HG03342 (cell line): ENCODE measurements at regions not wholly inside any gene's neighbourhood (a gene's known extent, or its start where the extent isn't known, plus 50 kb on each side); places are given as distances from the start of the nearest gene placed in this dataset.

Experiments used
- ATAC-seq: cut with Tn5 transposase; IDR thresholded peaks from one replicate; pipeline ENCODE4 v1.9.1; 2021; ENCODE audit warnings: mild to moderate bottlenecking, moderate library complexity; ENCODE audit not compliant: unreplicated experiment

- ATAC-seq: no peak
Measured at GRCh38 chr5:164728733-164729132, 1223.3 kb downstream of the MAT2B start.

- no peak for ATAC-seq
Measured at GRCh38 chr5:164735334-164735733, 1229.9 kb downstream of the MAT2B start.

GRCh38 chr5:164741376-164741775 is 1236.0 kb downstream of the MAT2B start:
- ATAC-seq: peak; percentile 36

GRCh38 chr5:164742025-164742424 is 1236.6 kb downstream of the MAT2B start:
- ATAC-seq: peak; percentile 93

- ATAC-seq: no peak
Measured at GRCh38 chr5:164746723-164747122, 1241.3 kb downstream of the MAT2B start.

GRCh38 chr5:164747371-164747770 is 1242.0 kb downstream of the MAT2B start:
- no peak for ATAC-seq

GRCh38 chr5:164748861-164749260 is 1243.4 kb downstream of the MAT2B start:
- ATAC-seq: peak; percentile 92

- no peak for ATAC-seq
Measured at GRCh38 chr5:164753434-164753833, 1248.0 kb downstream of the MAT2B start.

- ATAC-seq: no peak
Measured at GRCh38 chr5:164763206-164763605, 1257.8 kb downstream of the MAT2B start.

GRCh38 chr5:164772122-164772521 is 1266.7 kb downstream of the MAT2B start:
- ATAC-seq: no peak

GRCh38 chr5:164784230-164784629 is 1278.8 kb downstream of the MAT2B start:
- no peak for ATAC-seq

GRCh38 chr5:164798110-164798509 is 1292.7 kb downstream of the MAT2B start:
- ATAC-seq: no peak

- no peak for ATAC-seq
Measured at GRCh38 chr5:164799391-164799790, 1294.0 kb downstream of the MAT2B start.

GRCh38 chr5:164801910-164802309 is 1296.5 kb downstream of the MAT2B start:
- no peak for ATAC-seq

GRCh38 chr5:164809821-164810220 is 1304.4 kb downstream of the MAT2B start:
- peak; percentile 95 for ATAC-seq

- no peak for ATAC-seq
Measured at GRCh38 chr5:164818445-164818844, 1313.0 kb downstream of the MAT2B start.

GRCh38 chr5:164824671-164825070 is 1319.3 kb downstream of the MAT2B start:
- no peak for ATAC-seq

GRCh38 chr5:164832516-164832915 is 1327.1 kb downstream of the MAT2B start:
- ATAC-seq: no peak

GRCh38 chr5:164844348-164844747 is 1338.9 kb downstream of the MAT2B start:
- no peak for ATAC-seq

GRCh38 chr5:164860896-164861295 is 1355.5 kb downstream of the MAT2B start:
- ATAC-seq: no peak

- ATAC-seq: no peak
Measured at GRCh38 chr5:164861610-164862009, 1356.2 kb downstream of the MAT2B start.

- peak; percentile 52 for ATAC-seq
Measured at GRCh38 chr5:164868761-164869160, 1363.3 kb downstream of the MAT2B start.

GRCh38 chr5:164869325-164869724 is 1363.9 kb downstream of the MAT2B start:
- peak; percentile 23 for ATAC-seq

GRCh38 chr5:164876793-164877192 is 1371.4 kb downstream of the MAT2B start:
- no peak for ATAC-seq
